Activated CD8-positive, alpha-beta memory T cell treated with anti-CD3 and anti-CD28 coated beads, Interleukin-2, amount 50 U/mL, for 4 hours (primary cell): ENCODE measurements at regions not wholly inside any gene's neighbourhood (a gene's known extent, or its start where the extent isn't known, plus 50 kb on each side); places are given as distances from the start of the nearest gene placed in this dataset.
"Not testable (repeated sequence)": the region's sequence is repeated elsewhere in the genome, so short reads cannot be mapped to it uniquely, and the experiment has no call there.

Experiments
- DNase-seq: peaks from one replicate; pipeline ENCODE4 v3.0.0-alpha.2; 2020

GRCh38 chr2:83860320-83860719 is 598.8 kb downstream of the SUCLG1 start:
- no peak for DNase-seq

- DNase-seq: no peak
Observed at GRCh38 chr2:83859553-83859952, 599.5 kb downstream of the SUCLG1 start.

GRCh38 chr2:83851066-83851465 is 608.0 kb downstream of the SUCLG1 start:
- no peak for DNase-seq

- no peak for DNase-seq
Observed at GRCh38 chr2:83850071-83850725, 608.9 kb downstream of the SUCLG1 start.

GRCh38 chr2:83844490-83844889 is 614.6 kb downstream of the SUCLG1 start:
- DNase-seq: no peak

- no peak for DNase-seq
Observed at GRCh38 chr2:83842421-83842820, 616.7 kb downstream of the SUCLG1 start.

- no peak for DNase-seq
Observed at GRCh38 chr2:83837823-83838222, 621.3 kb downstream of the SUCLG1 start.

- no peak for DNase-seq
Observed at GRCh38 chr2:83827618-83828017, 631.5 kb downstream of the SUCLG1 start.

GRCh38 chr2:83826577-83826976 is 632.5 kb downstream of the SUCLG1 start:
- DNase-seq: no peak

GRCh38 chr2:83823229-83823628 is 635.9 kb downstream of the SUCLG1 start:
- DNase-seq: no peak

- no peak for DNase-seq
Observed at GRCh38 chr2:83817511-83817910, 641.6 kb downstream of the SUCLG1 start.

GRCh38 chr2:83808878-83809277 is 650.2 kb downstream of the SUCLG1 start:
- no peak for DNase-seq

- DNase-seq: no peak
Observed at GRCh38 chr2:83802604-83803003, 656.5 kb downstream of the SUCLG1 start.

GRCh38 chr2:83795777-83796176 is 663.3 kb downstream of the SUCLG1 start:
- DNase-seq: no peak

- not testable (repeated sequence) for DNase-seq
Observed at GRCh38 chr2:83790467-83790866, 668.6 kb downstream of the SUCLG1 start.

GRCh38 chr2:83789674-83790073 is 669.4 kb downstream of the SUCLG1 start:
- DNase-seq: not testable (repeated sequence)

GRCh38 chr2:83788938-83789566 is 670.0 kb downstream of the SUCLG1 start:
- DNase-seq: not testable (repeated sequence)

- no peak for DNase-seq
Observed at GRCh38 chr2:83787189-83787588, 671.9 kb downstream of the SUCLG1 start.

- no peak for DNase-seq
Observed at GRCh38 chr2:83786140-83786539, 672.9 kb downstream of the SUCLG1 start.

GRCh38 chr2:83784947-83785346 is 674.1 kb downstream of the SUCLG1 start:
- DNase-seq: no peak

- no peak for DNase-seq
Observed at GRCh38 chr2:83784315-83784714, 674.8 kb downstream of the SUCLG1 start.

- no peak for DNase-seq
Observed at GRCh38 chr2:83782122-83782521, 677.0 kb downstream of the SUCLG1 start.

GRCh38 chr2:83764447-83765005 is 694.6 kb downstream of the SUCLG1 start:
- DNase-seq: no peak

GRCh38 chr2:83757329-83757728 is 701.8 kb downstream of the SUCLG1 start:
- DNase-seq: no peak

GRCh38 chr2:83756219-83756618 is 702.9 kb downstream of the SUCLG1 start:
- no peak for DNase-seq
